HG03571 (cell line): ENCODE measurements at regions not wholly inside any gene's neighbourhood (a gene's known extent, or its start where the extent isn't known, plus 50 kb on each side); places are given as distances from the start of the nearest gene placed in this dataset.
"Not testable (repeated sequence)": the region's sequence is repeated elsewhere in the genome, so short reads cannot be mapped to it uniquely, and the experiment has no call there.

Source experiments
- ATAC-seq: cut with Tn5 transposase; IDR thresholded peaks from one replicate; pipeline ENCODE4 v1.9.1; 2021; ENCODE audit not compliant: unreplicated experiment

DNA sequence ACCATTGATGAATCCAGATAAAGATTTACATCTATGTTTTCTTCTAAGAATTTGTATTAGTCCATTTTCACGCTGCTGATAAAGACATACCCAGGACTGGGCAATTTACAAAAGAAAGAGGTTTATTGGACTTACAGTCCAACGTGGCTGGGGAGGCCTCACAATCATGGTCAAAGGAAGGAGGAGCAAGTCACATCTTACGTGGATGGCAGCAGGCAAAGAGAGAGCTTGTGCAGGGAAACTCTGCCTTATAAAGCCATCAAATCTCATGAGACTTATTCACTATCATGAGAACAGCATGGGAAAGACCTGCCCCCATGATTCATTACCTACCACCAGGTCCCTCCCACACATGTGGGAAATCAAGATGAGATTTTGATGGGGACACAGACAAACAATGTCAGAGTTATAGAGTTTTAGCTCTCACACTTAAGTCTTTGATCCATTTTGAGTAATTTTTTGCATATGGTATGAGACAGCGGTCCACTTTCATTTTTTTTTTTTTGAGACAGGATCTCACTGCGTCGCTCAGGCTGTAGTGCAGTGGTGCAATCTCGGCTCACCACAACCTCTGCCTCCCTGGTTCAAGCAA is 53.5 kb upstream of the JADE2 start:
- ATAC-seq = not testable (repeated sequence)

DNA sequence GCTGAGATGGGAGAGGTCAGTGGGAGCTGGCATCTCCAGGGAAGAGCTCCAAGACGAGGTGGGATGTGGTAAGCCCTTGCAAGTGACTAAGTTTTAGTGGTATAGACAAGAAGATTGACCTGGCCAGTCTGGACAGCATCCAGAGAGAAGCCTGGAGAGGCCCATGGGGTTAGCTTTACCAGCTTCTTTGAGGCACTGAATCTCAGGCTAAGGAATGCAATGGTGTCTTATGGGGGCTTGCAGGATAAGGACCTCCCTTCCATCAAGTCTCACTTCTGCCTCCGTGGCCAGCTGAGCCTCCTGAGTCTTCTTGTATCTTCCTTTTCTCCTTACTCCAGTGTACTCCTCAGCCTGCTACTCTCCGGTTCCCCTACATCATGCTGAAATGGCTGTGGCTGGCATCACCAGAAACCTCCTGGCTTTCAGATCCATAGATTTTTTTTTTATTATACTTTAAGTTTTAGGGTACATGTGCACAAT is 56.5 kb upstream of the JADE2 start:
- ATAC-seq = no peak

DNA sequence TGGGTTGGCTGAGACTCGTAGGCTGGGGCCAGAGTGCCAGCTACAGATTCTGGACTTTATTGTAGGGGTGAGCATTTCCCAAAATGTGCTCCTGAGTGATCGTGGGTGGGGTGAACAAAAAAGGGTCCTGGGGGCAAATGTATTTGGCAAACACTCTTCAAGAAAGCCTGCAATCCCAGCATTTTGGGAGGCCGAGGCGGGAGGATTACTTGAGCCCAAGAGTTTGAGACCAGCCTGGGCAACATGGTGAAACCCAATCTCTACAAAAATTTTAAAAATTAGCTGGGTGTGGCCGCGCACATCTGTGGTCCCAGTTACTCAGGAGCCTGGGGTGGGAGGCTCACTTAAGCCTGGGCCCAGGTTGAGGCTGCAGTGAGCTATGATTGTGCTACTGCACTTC is 55.5 kb upstream of the CDKN2AIPNL start:
- ATAC-seq = no peak

DNA sequence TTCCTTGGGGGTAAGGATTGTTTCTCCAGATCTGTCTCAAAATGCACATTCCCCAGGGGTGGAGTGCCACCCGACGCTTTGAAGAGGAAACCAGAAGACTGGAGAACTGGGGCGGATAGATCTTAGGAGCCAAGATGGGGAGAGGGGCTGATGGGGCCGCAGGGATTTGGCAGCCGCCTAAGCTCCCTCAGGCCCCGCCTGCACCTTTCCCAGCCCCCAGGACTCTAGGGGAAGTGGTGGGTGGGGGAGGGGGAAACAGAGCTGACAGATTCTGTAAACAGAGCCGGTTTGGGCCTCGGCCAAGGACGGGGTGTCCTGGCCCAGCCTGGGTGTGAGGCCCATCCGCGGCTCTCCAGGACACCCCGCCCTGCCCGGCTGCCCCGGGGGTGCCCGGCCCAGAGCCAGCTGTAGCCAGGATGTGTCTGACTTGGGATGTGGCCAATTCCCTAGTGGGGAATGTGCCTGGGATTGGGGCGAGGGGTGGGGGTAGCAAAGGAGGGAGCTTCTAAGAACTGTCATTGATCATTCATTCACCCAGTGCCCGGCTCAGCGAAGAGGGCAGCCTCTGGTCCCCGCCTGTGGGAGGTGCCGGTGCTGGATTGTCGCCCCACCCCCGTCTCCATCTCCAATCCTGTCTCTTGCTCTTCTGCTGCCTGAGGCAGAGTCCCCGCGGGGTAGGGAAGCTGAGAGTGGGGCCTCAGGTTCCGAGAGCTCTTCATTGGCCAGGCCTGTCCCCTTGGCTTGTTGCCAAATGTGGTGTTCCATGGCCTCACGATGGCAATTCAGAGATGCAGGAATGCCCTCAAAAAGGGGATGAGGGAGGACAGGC is 54.8 kb upstream of the CDKN2AIPNL start:
- no peak for ATAC-seq

DNA sequence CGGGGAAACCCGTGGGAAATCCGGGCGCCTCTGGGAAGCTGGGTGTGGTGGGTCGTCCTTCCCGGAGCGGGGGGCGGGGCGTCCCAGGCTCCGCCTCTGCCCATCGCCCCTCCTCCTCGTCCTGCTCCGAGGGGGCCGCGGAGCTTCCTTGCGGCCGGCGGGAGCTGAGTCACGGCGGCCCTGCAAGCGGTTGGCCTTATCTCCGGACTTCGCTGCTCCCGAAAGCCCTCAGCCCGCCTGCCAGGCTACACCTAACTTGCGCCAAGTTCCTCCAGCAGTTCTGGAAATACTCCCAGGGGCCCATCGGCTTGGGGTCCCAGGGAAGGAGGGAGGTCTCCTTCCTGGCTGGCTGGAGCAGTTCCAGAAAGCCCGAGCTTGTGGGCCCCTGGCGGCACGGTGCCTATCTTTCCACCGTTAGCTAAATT is 54.1 kb upstream of the CDKN2AIPNL start:
- ATAC-seq = peak; percentile 80

DNA sequence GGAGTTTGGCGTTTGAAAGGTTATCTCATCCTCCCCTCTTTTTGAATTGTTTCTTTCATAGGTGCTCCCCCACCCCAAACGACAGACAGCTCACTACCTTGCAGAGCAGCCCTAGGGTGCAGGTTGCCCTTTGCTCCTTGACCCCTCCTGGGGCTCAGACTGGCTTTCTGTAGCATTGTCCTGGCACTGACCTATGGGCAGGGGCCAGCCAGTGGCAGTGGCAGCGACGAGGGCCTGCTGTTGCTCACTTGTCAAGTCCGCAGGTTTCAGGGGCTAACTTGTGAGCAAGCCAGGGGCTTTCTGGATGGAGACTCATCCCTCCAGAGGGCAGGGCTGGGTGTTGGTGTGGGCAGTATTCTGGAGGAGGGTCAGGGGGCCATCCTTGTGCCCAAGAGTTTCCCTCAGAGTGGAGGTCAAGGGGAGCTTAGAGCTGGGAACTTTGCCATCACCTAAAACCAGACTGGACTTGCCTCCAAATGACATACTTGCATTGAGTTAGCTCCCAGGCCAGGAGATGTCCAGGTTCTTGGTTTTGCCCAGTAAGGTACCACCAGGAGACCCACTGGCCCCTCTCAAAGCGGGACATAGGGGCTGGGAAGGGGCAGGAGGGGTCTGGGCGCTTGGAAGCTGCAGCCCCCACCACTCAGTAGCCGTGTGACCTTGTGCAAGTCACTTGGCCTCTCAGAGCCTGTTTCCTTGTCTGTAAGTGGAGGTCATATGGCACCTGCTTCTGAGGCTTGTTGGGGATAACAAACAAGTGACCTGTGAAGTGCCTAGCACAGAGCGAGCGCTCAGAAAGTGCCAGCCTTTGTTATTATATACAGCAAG is 53.5 kb upstream of the CDKN2AIPNL start:
- peak; percentile 40 for ATAC-seq

DNA sequence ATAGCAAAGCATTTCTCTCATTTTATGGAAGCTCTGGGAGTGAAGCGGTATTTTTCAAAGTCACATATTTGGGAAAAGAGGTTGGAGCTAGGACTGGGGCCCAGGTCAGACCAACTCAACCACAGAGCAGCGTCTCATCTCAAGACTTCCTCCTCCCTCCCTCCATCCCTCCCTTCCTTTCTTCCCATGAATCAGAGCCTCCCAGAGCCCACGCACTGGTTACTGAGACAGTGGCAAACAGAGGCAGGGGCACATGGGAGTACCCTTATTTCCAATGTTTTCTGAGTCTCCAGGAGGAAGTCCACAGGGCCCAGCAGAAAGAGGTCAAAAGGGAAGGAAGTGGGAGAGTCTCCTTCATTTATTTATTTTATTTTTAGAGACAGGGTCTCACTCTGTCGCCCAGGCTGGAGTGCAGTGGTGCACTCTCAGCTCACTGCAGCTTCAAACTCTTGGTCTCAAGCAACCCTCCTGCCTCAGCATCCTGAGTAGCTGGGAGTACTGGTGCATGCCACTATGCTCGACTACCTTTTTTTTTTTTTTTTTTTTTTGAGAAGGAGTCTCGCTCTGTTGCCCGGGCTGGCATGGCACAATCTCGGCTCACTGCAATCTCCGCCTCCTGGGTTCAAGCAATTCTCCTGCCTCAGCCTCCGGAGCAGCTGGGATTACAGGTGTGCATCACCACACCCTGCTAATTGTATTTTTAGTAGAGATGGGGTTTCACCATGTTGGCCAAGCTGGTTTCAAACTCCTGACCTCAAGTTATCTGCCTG is 52.5 kb upstream of the CDKN2AIPNL start:
- no peak for ATAC-seq

DNA sequence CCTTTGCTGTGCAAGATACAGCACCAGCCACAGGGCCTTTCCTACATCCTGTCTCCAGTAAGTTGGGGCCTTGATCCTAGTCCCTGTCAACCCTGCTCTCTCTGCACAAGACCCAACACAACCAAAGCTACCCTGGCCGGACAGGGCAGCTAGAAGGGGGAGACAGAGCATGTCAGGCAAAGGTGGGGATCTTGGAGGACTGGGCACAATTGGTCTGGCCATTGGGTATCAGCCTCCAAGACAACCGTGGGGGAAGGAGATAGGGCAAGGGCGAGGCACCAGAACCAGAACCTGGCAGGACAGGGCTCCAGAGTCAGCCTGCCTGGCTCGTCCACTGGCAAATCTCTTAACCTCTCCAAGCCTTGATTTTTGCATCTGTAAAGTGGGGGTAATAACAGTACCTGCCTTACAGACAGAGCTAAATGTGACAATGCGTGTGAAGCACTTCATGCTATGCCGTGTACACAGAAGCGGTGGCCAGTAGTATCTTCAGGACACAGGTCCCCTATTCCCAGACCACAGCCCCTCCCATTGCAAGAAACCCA is 51.6 kb upstream of the CDKN2AIPNL start:
- ATAC-seq = no peak

DNA sequence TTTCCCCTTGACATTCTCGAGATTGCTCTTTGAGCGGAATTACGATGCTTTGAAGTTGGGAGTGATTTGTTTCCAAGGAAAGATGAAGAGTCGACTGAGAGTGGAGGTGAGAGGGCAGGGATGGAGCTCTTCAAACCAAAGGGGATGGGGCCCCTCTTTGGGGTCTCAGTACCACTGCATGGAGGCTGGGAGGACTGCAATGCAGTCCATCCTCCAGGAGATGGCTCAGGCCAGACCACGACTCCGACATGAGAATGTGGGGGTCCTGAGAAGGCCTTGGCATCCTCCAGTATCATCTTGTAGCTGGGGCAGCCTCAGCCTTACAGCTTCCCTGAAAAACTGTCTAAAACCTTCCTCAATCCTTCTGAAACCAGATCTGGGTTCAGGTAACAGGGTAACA is 51.1 kb upstream of the CDKN2AIPNL start:
- no peak for ATAC-seq

DNA sequence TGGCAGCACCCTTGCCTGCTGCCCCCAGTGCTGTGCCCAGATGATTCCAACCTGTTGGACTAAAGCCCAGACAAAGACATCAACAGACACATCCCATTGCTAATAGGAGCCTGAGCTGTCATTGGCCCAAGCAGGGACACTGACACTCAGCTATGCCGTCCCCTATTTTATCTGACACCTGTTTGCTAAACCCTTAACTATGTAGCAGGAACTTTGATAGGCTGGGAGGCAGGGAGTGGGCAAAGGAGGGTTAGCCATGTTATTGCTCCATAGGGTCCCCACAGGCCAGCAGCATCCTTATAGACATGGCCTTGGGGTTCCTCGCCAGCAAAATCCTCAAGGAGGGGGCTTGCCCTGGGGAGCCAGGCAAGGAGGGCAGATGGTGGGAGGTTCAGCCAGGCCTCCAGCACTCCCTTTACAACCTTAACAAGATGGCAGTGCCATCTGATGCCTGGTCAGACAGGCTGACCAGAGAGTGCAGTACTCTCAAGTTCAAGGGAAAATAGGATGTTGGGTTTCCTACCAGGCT is 50.4 kb upstream of the CDKN2AIPNL start:
- ATAC-seq = no peak
